SK-N-SH (cell line): ENCODE measurements at regions not wholly inside any gene's neighbourhood (a gene's known extent, or its start where the extent isn't known, plus 50 kb on each side); places are given as distances from the start of the nearest gene placed in this dataset.

ENCODE experiments used
- CTCF ChIA-PET: fragments of 300-600, 350-600 bp; formaldehyde crosslinking; extraction: SDS; loops from one replicate; lab custom pipeline; 2021; lab: Yijun Ruan, JAX
- POLR2A ChIA-PET: fragments of 350-600 bp; sonication (Branson Sonifier 250); formaldehyde crosslinking; extraction: SDS; loops from one replicate; lab custom pipeline; 2020; ENCODE audit warnings: antibody characterized with exemption, inconsistent platforms; lab: Yijun Ruan, JAX
- DNase-seq: peaks from one replicate; pipeline ENCODE4 v3.0.0; 2012
- H2AFZ ChIP-seq: fragments of 200-600 bp; sonication (generic); 2 replicates; pipeline ENCODE4 v1.8.1; 2016; ENCODE audit warnings: antibody characterized with exemption, mild to moderate bottlenecking, low read depth
- H3F3A ChIP-seq: fragments of 200-600 bp; sonication (generic); replicated peaks from 2 replicates; pipeline ENCODE3; 2016; ENCODE audit warnings: antibody characterized with exemption, mild to moderate bottlenecking; ENCODE audit not compliant: insufficient read depth
- H3K27ac ChIP-seq, 2 experiments: fragments of 200-500 bp in 1 of 2; fragments of 200-600 bp in 1 of 2; sonication (Bioruptor generic) in 1 of 2; sonication (generic), shearing (Covaris generic) in 1 of 2; 2 replicates each; pipeline versions ENCODE4 v1.5.1 to v1.6.1; 2014 to 2016; ENCODE audit warnings: low read depth in 2 of 2, inconsistent platforms in 1 of 2, low read length in 1 of 2, mild to moderate bottlenecking in 1 of 2, mixed read lengths in 1 of 2
- H3K27me3 ChIP-seq: fragments of 200-600 bp; sonication (generic), shearing (Covaris generic); 2 replicates; pipeline ENCODE4 v1.6.1; 2016; ENCODE audit warnings: mixed run types; ENCODE audit not compliant: insufficient read depth
- H3K36me3 ChIP-seq, 2 experiments: fragments of 200-500 bp in 1 of 2; fragments of 200-600 bp in 1 of 2; sonication (Bioruptor generic) in 1 of 2; sonication (generic) in 1 of 2; replicated peaks in 1 of 2; 2 replicates each; pipeline versions ENCODE3 to v1.5.1; 2014 to 2016; ENCODE audit warnings: low read length in 1 of 2, mild to moderate bottlenecking in 1 of 2; ENCODE audit not compliant: insufficient read depth in 2 of 2, control insufficient read depth in 1 of 2
- H3K4me1 ChIP-seq, 2 experiments: fragments of 200-500 bp in 1 of 2; fragments of 200-600 bp in 1 of 2; sonication (Bioruptor generic) in 1 of 2; sonication (generic), shearing (Covaris generic) in 1 of 2; 2 replicates each; pipeline versions ENCODE4 v1.5.1 to v1.6.1; 2014 to 2016; ENCODE audit warnings: low read depth in 1 of 2, low read length in 1 of 2, mixed run types in 1 of 2; ENCODE audit not compliant: insufficient read depth in 2 of 2, control insufficient read depth in 1 of 2
- H3K4me2 ChIP-seq: fragments of 200-600 bp; sonication (generic), shearing (Covaris generic); 2 replicates; pipeline ENCODE4 v1.6.1; 2017; ENCODE audit warnings: mixed run types
- H3K4me3 ChIP-seq, 2 experiments: fragments of 200-500 bp in 1 of 2; fragments of 200-600 bp in 1 of 2; sonication (Bioruptor generic) in 1 of 2; sonication (generic), shearing (Covaris generic) in 1 of 2; 2 replicates each; pipeline versions ENCODE4 v1.5.1 to v1.8.1; 2014 to 2016; ENCODE audit warnings: low read depth in 2 of 2, inconsistent platforms in 1 of 2, low read length in 1 of 2, mild to moderate bottlenecking in 1 of 2, mixed read lengths in 1 of 2, moderate library complexity in 1 of 2
- H3K79me2 ChIP-seq: fragments of 200-600 bp; sonication (generic); 2 replicates; pipeline ENCODE4 v1.8.1; 2017; ENCODE audit warnings: mild to moderate bottlenecking; ENCODE audit not compliant: insufficient read depth
- H3K9ac ChIP-seq: fragments of 200-600 bp; sonication (generic); 2 replicates; pipeline ENCODE4 v1.6.1; 2017; ENCODE audit warnings: mixed run types
- H3K9me2 ChIP-seq: fragments of 200-600 bp; sonication (generic); 2 replicates; pipeline ENCODE4 v1.6.1; 2017; ENCODE audit warnings: mixed run types
- H3K9me3 ChIP-seq: fragments of 200-600 bp; sonication (generic); 2 replicates; pipeline ENCODE4 v1.6.1; 2017; ENCODE audit warnings: mixed run types, mild to moderate bottlenecking, moderate library complexity
- H4K20me1 ChIP-seq: fragments of 200-600 bp; sonication (generic); 2 replicates; pipeline ENCODE4 v1.6.1; 2017; ENCODE audit warnings: mild to moderate bottlenecking, mixed run types; ENCODE audit not compliant: insufficient read depth
- ELF1 ChIP-seq: IDR thresholded peaks from 2 replicates; pipeline ENCODE4 v1.4.0; 2012
- FOXJ3 ChIP-seq: sonication (generic); formaldehyde crosslinking; IDR thresholded peaks from 2 replicates; pipeline ENCODE4 v1.5.1; 2020; ENCODE audit warnings: mild to moderate bottlenecking, missing genetic modification reagents
- FOXM1 ChIP-seq: IDR thresholded peaks from 2 replicates; pipeline ENCODE4 v1.4.0; 2012; ENCODE audit warnings: low read depth, mild to moderate bottlenecking
- MEF2A ChIP-seq: IDR thresholded peaks from 2 replicates; pipeline ENCODE4 v1.4.0; 2012; ENCODE audit warnings: low read depth, borderline replicate concordance
- MXI1 ChIP-seq: IDR thresholded peaks from 2 replicates; pipeline ENCODE4 v1.6.1; 2012; ENCODE audit warnings: mild to moderate bottlenecking, low read depth, low read length, improper control_type of control experiment
- NFIC ChIP-seq: IDR thresholded peaks from 2 replicates; pipeline ENCODE4 v1.4.0; 2012; ENCODE audit warnings: borderline replicate concordance
- POLR2AphosphoS5 ChIP-seq: IDR thresholded peaks from 2 replicates; pipeline ENCODE4 v1.6.1; 2012; ENCODE audit warnings: low read depth, low read length
- RCOR1 ChIP-seq: fragments of 150-350 bp; IDR thresholded peaks from 2 replicates; pipeline ENCODE4 v1.6.1; 2017; ENCODE audit warnings: antibody characterized with exemption, low read length
- RXRA ChIP-seq: IDR thresholded peaks from 2 replicates; pipeline ENCODE4 v1.4.0; 2012; ENCODE audit warnings: low read depth, mild to moderate bottlenecking, borderline replicate concordance
- TCF12 ChIP-seq: IDR thresholded peaks from 2 replicates; pipeline ENCODE4 v1.4.0; 2012
- YY1 ChIP-seq: IDR thresholded peaks from 2 replicates; pipeline ENCODE4 v1.4.0; 2012; ENCODE audit warnings: low read depth, mild to moderate bottlenecking
- WGBS: methylation state at CpG from one replicate; pipeline ENCODE4 v1.1.6; 2017; ENCODE audit warnings: low lambda C conversion rate; 5-methylcytosine and 5-hydroxymethylcytosine counted together
- TF ChIP-seq, protein P1 (sequence below): IDR thresholded peaks from 2 replicates; pipeline ENCODE4 v1.6.1; 2012; ENCODE audit warnings: mild to moderate bottlenecking, low read depth, low read length, moderate library complexity
- TF ChIP-seq, protein P2 (sequence below): IDR thresholded peaks from 2 replicates; pipeline ENCODE4 v1.4.0; 2012; ENCODE audit warnings: low read depth, borderline replicate concordance
- TF ChIP-seq, protein P3 (sequence below): IDR thresholded peaks from 2 replicates; pipeline ENCODE4 v1.4.0; 2012; ENCODE audit warnings: low read depth
- TF ChIP-seq, protein P4 (sequence below): fragments of 150-350 bp; IDR thresholded peaks from 2 replicates; pipeline ENCODE4 v1.6.1; 2017; ENCODE audit warnings: antibody characterized with exemption, low read length, low read depth, borderline replicate concordance

DNA sequence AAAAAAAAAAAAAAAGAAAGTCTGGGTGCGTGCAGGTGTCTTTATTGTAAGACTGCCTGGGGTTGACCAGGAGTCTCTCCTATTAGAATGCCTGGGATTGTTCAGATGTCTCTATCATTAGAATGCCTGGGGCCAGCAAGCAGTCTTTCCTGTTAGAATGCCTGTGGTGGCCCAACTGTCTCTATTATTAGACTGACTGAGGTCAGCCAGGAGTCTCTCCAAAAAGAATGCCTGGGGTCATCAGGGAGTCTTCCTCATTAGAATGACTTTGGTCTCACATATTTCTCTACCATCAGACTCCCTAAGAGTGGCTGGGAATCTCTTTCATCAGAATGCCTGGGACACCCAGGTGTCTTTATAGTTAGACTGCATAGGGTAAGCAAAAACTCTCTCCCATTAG, 1577.5 kb downstream of the UQCRFS1 start:
- ChIA-PET POLR2A (no interaction called here), CTCF (no interaction called here)
- H4K20me1 ChIP-seq = no peaks in the 10 kb centered on the region
- no peaks in the 10 kb centered on the region for H3F3A ChIP-seq
- no peaks in the 10 kb centered on the region for H3K27me3 ChIP-seq
- no peak overlapping the region for H3K27ac ChIP-seq
- H3K4me1 ChIP-seq = no peaks in the 10 kb centered on the region
- H3K36me3 ChIP-seq = no peaks in the 10 kb centered on the region
- 73% methylated on average over 1 of the region's 1 CpG for WGBS
- H3K4me2 ChIP-seq = no peak overlapping the region
- H3K79me2 ChIP-seq = no peaks in the 10 kb centered on the region
- no peaks in the 10 kb centered on the region for H3K9me2 ChIP-seq
- no peaks in the 10 kb centered on the region for H3K9me3 ChIP-seq
- TF ChIP-seq YY1 (no peak), RXRA (no peak), POLR2AphosphoS5 (no peak)
- TF ChIP-seq, protein P1, sequence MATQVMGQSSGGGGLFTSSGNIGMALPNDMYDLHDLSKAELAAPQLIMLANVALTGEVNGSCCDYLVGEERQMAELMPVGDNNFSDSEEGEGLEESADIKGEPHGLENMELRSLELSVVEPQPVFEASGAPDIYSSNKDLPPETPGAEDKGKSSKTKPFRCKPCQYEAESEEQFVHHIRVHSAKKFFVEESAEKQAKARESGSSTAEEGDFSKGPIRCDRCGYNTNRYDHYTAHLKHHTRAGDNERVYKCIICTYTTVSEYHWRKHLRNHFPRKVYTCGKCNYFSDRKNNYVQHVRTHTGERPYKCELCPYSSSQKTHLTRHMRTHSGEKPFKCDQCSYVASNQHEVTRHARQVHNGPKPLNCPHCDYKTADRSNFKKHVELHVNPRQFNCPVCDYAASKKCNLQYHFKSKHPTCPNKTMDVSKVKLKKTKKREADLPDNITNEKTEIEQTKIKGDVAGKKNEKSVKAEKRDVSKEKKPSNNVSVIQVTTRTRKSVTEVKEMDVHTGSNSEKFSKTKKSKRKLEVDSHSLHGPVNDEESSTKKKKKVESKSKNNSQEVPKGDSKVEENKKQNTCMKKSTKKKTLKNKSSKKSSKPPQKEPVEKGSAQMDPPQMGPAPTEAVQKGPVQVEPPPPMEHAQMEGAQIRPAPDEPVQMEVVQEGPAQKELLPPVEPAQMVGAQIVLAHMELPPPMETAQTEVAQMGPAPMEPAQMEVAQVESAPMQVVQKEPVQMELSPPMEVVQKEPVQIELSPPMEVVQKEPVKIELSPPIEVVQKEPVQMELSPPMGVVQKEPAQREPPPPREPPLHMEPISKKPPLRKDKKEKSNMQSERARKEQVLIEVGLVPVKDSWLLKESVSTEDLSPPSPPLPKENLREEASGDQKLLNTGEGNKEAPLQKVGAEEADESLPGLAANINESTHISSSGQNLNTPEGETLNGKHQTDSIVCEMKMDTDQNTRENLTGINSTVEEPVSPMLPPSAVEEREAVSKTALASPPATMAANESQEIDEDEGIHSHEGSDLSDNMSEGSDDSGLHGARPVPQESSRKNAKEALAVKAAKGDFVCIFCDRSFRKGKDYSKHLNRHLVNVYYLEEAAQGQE = no peak
- TF ChIP-seq, protein P2, sequence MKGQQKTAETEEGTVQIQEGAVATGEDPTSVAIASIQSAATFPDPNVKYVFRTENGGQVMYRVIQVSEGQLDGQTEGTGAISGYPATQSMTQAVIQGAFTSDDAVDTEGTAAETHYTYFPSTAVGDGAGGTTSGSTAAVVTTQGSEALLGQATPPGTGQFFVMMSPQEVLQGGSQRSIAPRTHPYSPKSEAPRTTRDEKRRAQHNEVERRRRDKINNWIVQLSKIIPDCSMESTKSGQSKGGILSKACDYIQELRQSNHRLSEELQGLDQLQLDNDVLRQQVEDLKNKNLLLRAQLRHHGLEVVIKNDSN = no peak
- TF ChIP-seq, protein P3, sequence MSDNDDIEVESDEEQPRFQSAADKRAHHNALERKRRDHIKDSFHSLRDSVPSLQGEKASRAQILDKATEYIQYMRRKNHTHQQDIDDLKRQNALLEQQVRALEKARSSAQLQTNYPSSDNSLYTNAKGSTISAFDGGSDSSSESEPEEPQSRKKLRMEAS = no peak
- TF ChIP-seq, protein P4, sequence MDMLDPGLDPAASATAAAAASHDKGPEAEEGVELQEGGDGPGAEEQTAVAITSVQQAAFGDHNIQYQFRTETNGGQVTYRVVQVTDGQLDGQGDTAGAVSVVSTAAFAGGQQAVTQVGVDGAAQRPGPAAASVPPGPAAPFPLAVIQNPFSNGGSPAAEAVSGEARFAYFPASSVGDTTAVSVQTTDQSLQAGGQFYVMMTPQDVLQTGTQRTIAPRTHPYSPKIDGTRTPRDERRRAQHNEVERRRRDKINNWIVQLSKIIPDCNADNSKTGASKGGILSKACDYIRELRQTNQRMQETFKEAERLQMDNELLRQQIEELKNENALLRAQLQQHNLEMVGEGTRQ = no peak
- H3K9ac ChIP-seq = no peak overlapping the region
- no peak overlapping the region for H3K4me3 ChIP-seq
- DNase-seq = no peak
- H2AFZ ChIP-seq = no peak overlapping the region

DNA sequence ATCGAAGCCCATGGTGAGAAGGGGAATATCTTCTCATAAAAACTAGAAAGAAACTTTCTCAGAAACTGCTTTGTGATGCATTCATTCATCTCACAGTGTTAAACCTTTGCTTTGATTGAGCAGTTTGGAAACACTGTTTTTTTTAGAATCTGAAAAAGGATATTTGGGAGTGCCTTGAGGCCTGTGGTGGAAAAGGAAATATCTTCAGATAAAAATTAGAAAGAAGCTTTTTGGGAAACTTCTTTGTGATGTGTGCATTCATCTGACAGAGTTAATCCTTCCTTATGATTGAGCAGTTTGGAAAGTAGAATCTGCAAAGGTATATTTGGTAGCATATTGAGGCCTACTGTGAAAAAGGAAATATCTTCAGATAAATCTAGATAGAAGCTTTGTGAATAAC, 1594.9 kb downstream of the UQCRFS1 start:
- H3K79me2 ChIP-seq = no peaks in the 10 kb centered on the region
- H3K9ac ChIP-seq = no peak overlapping the region
- no peak overlapping the region for H3K4me3 ChIP-seq
- peaks cover 3% of the 10 kb centered on the region; the same call in 1 of the 2 replicates for H3K9me3 ChIP-seq
- no peaks in the 10 kb centered on the region for H3F3A ChIP-seq
- no peaks in the 10 kb centered on the region for H3K36me3 ChIP-seq
- H3K4me1 ChIP-seq = no peaks in the 10 kb centered on the region
- H2AFZ ChIP-seq = no peak overlapping the region
- no peak overlapping the region for H3K27ac ChIP-seq
- no peaks in the 10 kb centered on the region for H3K9me2 ChIP-seq
- H4K20me1 ChIP-seq = no peaks in the 10 kb centered on the region
- TF ChIP-seq, protein P2 = no peak
- TF ChIP-seq FOXJ3 (CRISPR knock-in tag) = no peak
- TF ChIP-seq RXRA = no peak
- TF ChIP-seq MEF2A = no peak
- TF ChIP-seq TCF12 = no peak
- TF ChIP-seq FOXM1 = no peak
- no peak for TF ChIP-seq RCOR1
- TF ChIP-seq ELF1 = no peak
- no peak for TF ChIP-seq MXI1
- TF ChIP-seq NFIC = no peak
- TF ChIP-seq, all 33 proteins: peak for 0
- ChIA-PET POLR2A (no interaction called here), CTCF (no interaction called here)
- Histone ChIP-seq H3K4me2 (no peak overlapping the region), H3K27me3 (no peaks in the 10 kb centered on the region)
- 5% methylated on average over 1 of the region's 1 CpG for WGBS
- no peak for DNase-seq
